WERI-Rb-1 (cell line): ENCODE measurements at regions not wholly inside any gene's neighbourhood (a gene's known extent, or its start where the extent isn't known, plus 50 kb on each side); places are given as distances from the start of the nearest gene placed in this dataset.

Experiments used
- DNase-seq: peaks from one replicate; pipeline ENCODE4 v3.0.0-alpha.2; 2020
- H3K27ac ChIP-seq: fragments of 250-450 bp; sonication (Bioruptor Pico); 2 replicates; pipeline ENCODE4 v1.5.1; 2020; ENCODE audit warnings: mild to moderate bottlenecking, moderate library complexity
- H3K27me3 ChIP-seq: fragments of 250-450 bp; sonication (Bioruptor Pico); 2 replicates; pipeline ENCODE4 v1.5.1; 2021; ENCODE audit warnings: mild to moderate bottlenecking, low read depth, moderate library complexity; ENCODE audit not compliant: insufficient read depth, severe bottlenecking
- H3K36me3 ChIP-seq: fragments of 250-450 bp; sonication (Bioruptor Pico); 2 replicates; pipeline ENCODE4 v1.5.1; 2020; ENCODE audit warnings: mild to moderate bottlenecking, moderate library complexity
- H3K4me3 ChIP-seq: 2 replicates; pipeline ENCODE4 v1.5.1; 2011; ENCODE audit warnings: low read depth, mild to moderate bottlenecking, control low read depth, low read length
- H3K9me3 ChIP-seq: fragments of 250-450 bp; sonication (Bioruptor Pico); 2 replicates; pipeline ENCODE4 v1.5.1; 2021; ENCODE audit warnings: mild to moderate bottlenecking, moderate library complexity; ENCODE audit not compliant: severe bottlenecking
- TF ChIP-seq, protein P1 (sequence below): IDR thresholded peaks from 2 replicates; pipeline ENCODE4 v1.5.1; 2011; ENCODE audit warnings: low read depth, mild to moderate bottlenecking, control low read depth, inconsistent platforms, low read length

GRCh38 chr13:22127277-22128164 lies 456.6 kb downstream of the FGF9 start:
- H3K36me3 ChIP-seq = no peaks in the 10 kb centered on the region
- TF ChIP-seq, protein P1, sequence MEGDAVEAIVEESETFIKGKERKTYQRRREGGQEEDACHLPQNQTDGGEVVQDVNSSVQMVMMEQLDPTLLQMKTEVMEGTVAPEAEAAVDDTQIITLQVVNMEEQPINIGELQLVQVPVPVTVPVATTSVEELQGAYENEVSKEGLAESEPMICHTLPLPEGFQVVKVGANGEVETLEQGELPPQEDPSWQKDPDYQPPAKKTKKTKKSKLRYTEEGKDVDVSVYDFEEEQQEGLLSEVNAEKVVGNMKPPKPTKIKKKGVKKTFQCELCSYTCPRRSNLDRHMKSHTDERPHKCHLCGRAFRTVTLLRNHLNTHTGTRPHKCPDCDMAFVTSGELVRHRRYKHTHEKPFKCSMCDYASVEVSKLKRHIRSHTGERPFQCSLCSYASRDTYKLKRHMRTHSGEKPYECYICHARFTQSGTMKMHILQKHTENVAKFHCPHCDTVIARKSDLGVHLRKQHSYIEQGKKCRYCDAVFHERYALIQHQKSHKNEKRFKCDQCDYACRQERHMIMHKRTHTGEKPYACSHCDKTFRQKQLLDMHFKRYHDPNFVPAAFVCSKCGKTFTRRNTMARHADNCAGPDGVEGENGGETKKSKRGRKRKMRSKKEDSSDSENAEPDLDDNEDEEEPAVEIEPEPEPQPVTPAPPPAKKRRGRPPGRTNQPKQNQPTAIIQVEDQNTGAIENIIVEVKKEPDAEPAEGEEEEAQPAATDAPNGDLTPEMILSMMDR = no peak
- H3K27me3 ChIP-seq = peaks cover 97% of the 10 kb centered on the region
- peaks cover 5% of the 10 kb centered on the region for H3K9me3 ChIP-seq
- no peak for DNase-seq
- no peak overlapping the region for H3K27ac ChIP-seq
- H3K4me3 ChIP-seq = no peak overlapping the region

DNA sequence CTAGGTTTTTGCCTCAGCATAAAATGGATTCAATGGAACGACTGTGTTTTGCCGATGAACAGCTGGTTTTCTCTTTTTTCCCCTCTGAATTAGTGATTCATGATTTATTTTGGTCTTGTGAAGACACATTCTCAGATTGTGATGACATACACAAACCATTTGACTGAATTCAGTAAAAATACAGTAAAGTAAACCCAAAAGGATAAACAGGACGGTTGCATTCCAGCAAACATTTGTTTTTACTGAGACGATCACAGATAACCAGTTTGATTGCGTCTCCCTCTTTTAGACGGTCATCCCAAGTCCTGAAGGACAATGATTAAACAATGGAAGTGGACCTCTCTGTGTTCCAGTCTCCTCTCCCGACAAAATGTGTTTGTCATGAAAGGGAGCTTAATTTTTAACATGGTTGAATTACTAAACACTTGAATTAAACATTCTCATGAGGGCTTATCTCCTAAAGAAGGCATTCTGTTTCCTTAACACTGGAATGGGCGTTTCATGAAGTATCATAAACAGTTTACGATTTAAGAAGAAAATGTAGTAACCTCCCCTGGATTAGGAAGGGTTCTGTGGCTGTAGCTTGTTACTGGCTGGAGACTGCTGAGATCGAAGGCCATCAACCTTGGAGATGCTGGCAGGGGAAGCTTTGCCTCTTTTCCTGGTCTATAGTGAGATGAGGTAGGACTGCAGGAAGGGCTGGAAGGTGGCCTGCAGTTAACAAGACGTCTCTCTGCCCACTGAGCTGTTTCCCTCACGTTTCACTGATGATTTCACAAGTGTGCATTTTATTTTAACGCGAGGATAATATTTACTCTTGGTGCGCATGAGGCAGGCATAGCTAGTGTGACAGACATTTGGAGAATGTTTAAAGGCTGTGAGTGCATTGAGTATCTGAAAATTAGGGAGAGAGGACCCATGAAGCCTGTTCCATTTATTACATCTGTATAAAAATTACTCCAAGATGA lies 457.9 kb downstream of the FGF9 start:
- Histone ChIP-seq H3K27me3 (peaks cover 95% of the 10 kb centered on the region), H3K36me3 (no peaks in the 10 kb centered on the region), H3K27ac (no peak overlapping the region), H3K9me3 (no peaks in the 10 kb centered on the region), H3K4me3 (no peak overlapping the region)
- TF ChIP-seq, protein P1 = no peak
- no peak for DNase-seq

- DNase-seq = no peak
- no peaks in the 10 kb centered on the region for H3K36me3 ChIP-seq
- H3K4me3 ChIP-seq = no peak overlapping the region
- H3K27ac ChIP-seq = no peak overlapping the region
- TF ChIP-seq, protein P1 = no peak
- peaks cover 95% of the 10 kb centered on the region for H3K27me3 ChIP-seq
- H3K9me3 ChIP-seq = no peaks in the 10 kb centered on the region
Measured at GRCh38 chr13:22130254-22130653, 459.4 kb downstream of the FGF9 start.

DNA sequence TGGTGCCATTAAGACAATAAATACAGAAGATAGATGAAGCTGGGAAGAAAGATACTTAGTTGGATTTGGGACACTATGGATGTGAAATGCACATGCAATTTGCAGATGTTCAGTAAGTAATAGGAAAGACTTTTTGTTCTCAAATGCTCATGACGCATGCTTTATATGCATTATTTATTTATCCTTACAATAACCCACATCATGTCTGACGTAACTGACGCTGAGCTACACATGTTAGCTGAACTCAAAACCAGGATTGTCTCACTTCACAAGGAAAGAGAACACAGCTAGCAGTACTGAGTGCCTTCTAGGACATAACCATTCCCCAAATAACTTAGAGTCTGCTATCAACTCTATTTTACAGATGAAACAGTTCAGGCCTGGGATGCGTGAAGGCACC lies 463.4 kb downstream of the FGF9 start:
- TF ChIP-seq, protein P1 = no peak
- no peak for DNase-seq
- Histone ChIP-seq H3K27ac (no peak overlapping the region), H3K36me3 (no peaks in the 10 kb centered on the region), H3K9me3 (no peaks in the 10 kb centered on the region), H3K4me3 (no peak overlapping the region), H3K27me3 (peaks cover 98% of the 10 kb centered on the region)

DNA sequence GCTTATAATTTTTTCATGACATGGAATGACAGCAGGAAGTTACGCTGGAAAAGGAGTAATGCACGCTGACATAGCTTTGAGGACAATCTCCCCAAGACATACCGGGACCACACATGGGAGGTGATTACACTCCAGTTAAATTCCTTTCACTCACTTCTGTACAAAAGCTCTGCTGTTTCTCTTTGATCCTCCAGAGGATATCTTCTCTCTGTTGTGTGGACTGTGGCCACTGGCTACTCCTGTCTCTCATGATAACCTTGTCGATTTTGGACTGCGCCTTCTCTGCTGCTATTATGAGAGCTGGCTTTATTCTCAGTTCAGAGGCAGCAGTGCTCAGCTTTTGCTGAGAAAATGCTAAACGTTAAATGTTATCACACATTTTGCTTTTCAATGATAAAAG lies 464.6 kb downstream of the FGF9 start:
- Histone ChIP-seq H3K27me3 (peaks cover 97% of the 10 kb centered on the region), H3K4me3 (no peak overlapping the region), H3K36me3 (no peaks in the 10 kb centered on the region), H3K9me3 (no peaks in the 10 kb centered on the region), H3K27ac (no peak overlapping the region)
- no peak for DNase-seq
- TF ChIP-seq, protein P1 = no peak
